GM23338 (cell line): ENCODE measurements at regions not wholly inside any gene's neighbourhood (a gene's known extent, or its start where the extent isn't known, plus 50 kb on each side); places are given as distances from the start of the nearest gene placed in this dataset.

Experiments used
- ATAC-seq: fragments of 200-7000 bp; cut with Tn5 transposase; 3 replicates; pipeline ENCODE4 v1.9.1; 2020
- DNase-seq: peaks from one replicate; pipeline ENCODE4 v3.0.0-alpha.2; 2015; ENCODE audit warnings: low spot score
- H2AFZ ChIP-seq: fragments of 200-600 bp; sonication (generic); 2 replicates; pipeline ENCODE4 v1.8.0; 2016; ENCODE audit warnings: antibody characterized with exemption, mild to moderate bottlenecking, moderate library complexity
- H3F3A ChIP-seq: fragments of 200-600 bp; sonication (generic); replicated peaks from 2 replicates; pipeline ENCODE4 v1.8.0; 2017; ENCODE audit warnings: antibody characterized with exemption, mixed run types, low read depth
- H3K27ac ChIP-seq: fragments of 200-600 bp; sonication (generic); 2 replicates; pipeline ENCODE4 v1.6.1; 2016; ENCODE audit warnings: low read depth
- H3K27me3 ChIP-seq: fragments of 200-600 bp; sonication (generic); 2 replicates; pipeline ENCODE4 v1.8.0; 2016; ENCODE audit warnings: mild to moderate bottlenecking, mixed run types, moderate library complexity; ENCODE audit not compliant: insufficient read depth
- H3K36me3 ChIP-seq: fragments of 200-600 bp; sonication (generic); 2 replicates; pipeline ENCODE4 v1.8.0; 2016; ENCODE audit warnings: mild to moderate bottlenecking; ENCODE audit not compliant: insufficient read depth
- H3K4me1 ChIP-seq: fragments of 200-600 bp; sonication (generic); 2 replicates; pipeline ENCODE4 v1.8.0; 2016; ENCODE audit warnings: mild to moderate bottlenecking, moderate library complexity; ENCODE audit not compliant: insufficient read depth
- H3K4me2 ChIP-seq: fragments of 200-600 bp; sonication (generic); 2 replicates; pipeline ENCODE4 v1.7.1; 2017; ENCODE audit warnings: mixed run types
- H3K4me3 ChIP-seq: fragments of 200-600 bp; sonication (generic); 2 replicates; pipeline ENCODE4 v1.6.1; 2016; ENCODE audit warnings: mixed run types
- H3K79me2 ChIP-seq: fragments of 200-600 bp; sonication (generic); replicated peaks from 2 replicates; pipeline ENCODE4 v1.8.0; 2017; ENCODE audit warnings: mild to moderate bottlenecking; ENCODE audit not compliant: insufficient read depth
- H3K9me2 ChIP-seq: fragments of 200-600 bp; sonication (generic); 2 replicates; pipeline ENCODE4 v1.8.0; 2017; ENCODE audit not compliant: insufficient read depth
- H4K20me1 ChIP-seq: fragments of 200-600 bp; sonication (generic); replicated peaks from 2 replicates; pipeline ENCODE4 v1.8.0; 2017; ENCODE audit warnings: mild to moderate bottlenecking; ENCODE audit not compliant: insufficient read depth
- H3K27ac Mint-ChIP-seq: 2 replicates; pipeline ENCODE4 v1.8.0; 2020; ENCODE audit warnings: inconsistent platforms, mild to moderate bottlenecking, moderate library complexity, mixed read lengths
- H3K27me3 Mint-ChIP-seq: 3 replicates; pipeline ENCODE4 v1.8.0; 2022; ENCODE audit warnings: low read depth, mild to moderate bottlenecking, moderate library complexity, mixed read lengths, inconsistent platforms; ENCODE audit not compliant: insufficient read depth, poor library complexity
- H3K36me3 Mint-ChIP-seq: 3 replicates; pipeline ENCODE4 v1.8.0; 2021; ENCODE audit warnings: low read depth, mild to moderate bottlenecking, inconsistent platforms, moderate library complexity, mixed read lengths
- H3K4me1 Mint-ChIP-seq: 3 replicates; pipeline ENCODE4 v1.8.0; 2020; ENCODE audit warnings: mild to moderate bottlenecking, inconsistent platforms, mixed read lengths
- H3K4me3 Mint-ChIP-seq: 3 replicates; pipeline ENCODE4 v1.8.0; 2021; ENCODE audit warnings: moderate library complexity, mild to moderate bottlenecking, inconsistent platforms, mixed read lengths
- H3K9me3 Mint-ChIP-seq: 3 replicates; pipeline ENCODE4 v1.8.0; 2020; ENCODE audit warnings: moderate library complexity, mild to moderate bottlenecking, inconsistent platforms, mixed read lengths
- CREB1 ChIP-seq: fragments of 250-450 bp; sonication (Bioruptor Pico); IDR thresholded peaks from 2 replicates; pipeline ENCODE4 v1.5.0; 2020; ENCODE audit warnings: low read depth, mild to moderate bottlenecking, moderate library complexity
- EZH2 ChIP-seq: fragments of 200-600 bp; sonication (generic); IDR thresholded peaks from one replicate; pipeline ENCODE4 v1.8.0; 2017; ENCODE audit warnings: antibody characterized with exemption, mild to moderate bottlenecking, low read depth; ENCODE audit not compliant: unreplicated experiment
- EZH2phosphoT487 ChIP-seq: fragments of 200-600 bp; sonication (generic); IDR thresholded peaks from one replicate; pipeline ENCODE4 v1.8.1; 2018; ENCODE audit warnings: antibody characterized with exemption; ENCODE audit not compliant: unreplicated experiment
- JUNB ChIP-seq: IDR thresholded peaks from one replicate; pipeline ENCODE4 v1.6.1; 2016; ENCODE audit warnings: antibody characterized with exemption; ENCODE audit not compliant: unreplicated experiment
- NANOG ChIP-seq: IDR thresholded peaks from 2 replicates; pipeline ENCODE4 v1.6.1; 2016; ENCODE audit warnings: antibody characterized with exemption, borderline replicate concordance
- POLR2AphosphoS5 ChIP-seq: IDR thresholded peaks from 2 replicates; pipeline ENCODE4 v1.6.1; 2016; ENCODE audit warnings: antibody characterized with exemption, low read depth
- STAT1 ChIP-seq: IDR thresholded peaks from one replicate; pipeline ENCODE4 v1.6.1; 2016; ENCODE audit warnings: antibody characterized with exemption; ENCODE audit not compliant: unreplicated experiment
- ZNF114 ChIP-seq: fragments of 250-450 bp; sonication (Bioruptor Pico); IDR thresholded peaks from 2 replicates; pipeline ENCODE4 v1.5.0; 2020; ENCODE audit warnings: mild to moderate bottlenecking, moderate library complexity
- TF ChIP-seq, protein P1 (sequence below): IDR thresholded peaks from one replicate; pipeline ENCODE4 v1.6.1; 2018; ENCODE audit warnings: antibody characterized with exemption; ENCODE audit not compliant: unreplicated experiment
- TF ChIP-seq, protein P2 (sequence below): fragments of 250-450 bp; sonication (Bioruptor Pico); IDR thresholded peaks from 2 replicates; pipeline ENCODE4 v1.5.0; 2020; ENCODE audit warnings: mild to moderate bottlenecking, moderate library complexity
- TF ChIP-seq, protein P3 (sequence below): IDR thresholded peaks from 2 replicates; pipeline ENCODE4 v1.6.1; 2016; ENCODE audit warnings: antibody characterized with exemption
- TF ChIP-seq, protein P4 (sequence below), 2 experiments: fragments of 200-600 bp in 1 of 2; sonication (generic) in 1 of 2; conservative IDR thresholded peaks; 2 replicates each; pipeline versions ENCODE4 v1.5.1 to v1.6.1; 2016 to 2017; ENCODE audit warnings: antibody characterized with exemption in 2 of 2, low read depth in 2 of 2, mild to moderate bottlenecking in 2 of 2, moderate library complexity in 1 of 2

DNA sequence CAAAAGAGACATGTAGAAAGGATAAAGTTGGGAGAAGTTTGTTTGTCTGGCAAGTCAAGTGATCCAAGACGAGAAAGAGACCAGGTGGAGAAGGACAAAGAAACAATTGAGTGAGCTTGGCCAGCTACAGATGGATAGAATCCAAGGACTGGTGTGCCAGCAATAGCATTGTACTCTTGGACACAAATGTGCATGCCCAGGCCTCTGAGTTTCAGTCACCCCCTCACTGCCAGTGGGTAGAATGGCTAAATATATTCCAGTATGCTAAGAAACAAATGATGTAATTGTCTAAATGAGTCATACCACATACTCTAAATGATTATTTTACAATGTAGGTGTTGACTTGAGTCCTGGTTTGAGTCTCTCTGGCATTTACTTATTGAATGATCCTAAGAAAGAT lies 881.3 kb downstream of the LRRTM4 start:
- H3K4me3 ChIP-seq: no peak overlapping the region
- ATAC-seq: no peak

More for the DNA sequence above, 881.3 kb downstream of the LRRTM4 start:
- TF ChIP-seq STAT1 (no peak), POLR2AphosphoS5 (no peak), EZH2phosphoT487 (no peak), CREB1 (no peak), ZNF114 (CRISPR knock-in tag) (no peak), NANOG (no peak), JUNB (no peak), EZH2 (no peak)
- TF ChIP-seq, protein P1, sequence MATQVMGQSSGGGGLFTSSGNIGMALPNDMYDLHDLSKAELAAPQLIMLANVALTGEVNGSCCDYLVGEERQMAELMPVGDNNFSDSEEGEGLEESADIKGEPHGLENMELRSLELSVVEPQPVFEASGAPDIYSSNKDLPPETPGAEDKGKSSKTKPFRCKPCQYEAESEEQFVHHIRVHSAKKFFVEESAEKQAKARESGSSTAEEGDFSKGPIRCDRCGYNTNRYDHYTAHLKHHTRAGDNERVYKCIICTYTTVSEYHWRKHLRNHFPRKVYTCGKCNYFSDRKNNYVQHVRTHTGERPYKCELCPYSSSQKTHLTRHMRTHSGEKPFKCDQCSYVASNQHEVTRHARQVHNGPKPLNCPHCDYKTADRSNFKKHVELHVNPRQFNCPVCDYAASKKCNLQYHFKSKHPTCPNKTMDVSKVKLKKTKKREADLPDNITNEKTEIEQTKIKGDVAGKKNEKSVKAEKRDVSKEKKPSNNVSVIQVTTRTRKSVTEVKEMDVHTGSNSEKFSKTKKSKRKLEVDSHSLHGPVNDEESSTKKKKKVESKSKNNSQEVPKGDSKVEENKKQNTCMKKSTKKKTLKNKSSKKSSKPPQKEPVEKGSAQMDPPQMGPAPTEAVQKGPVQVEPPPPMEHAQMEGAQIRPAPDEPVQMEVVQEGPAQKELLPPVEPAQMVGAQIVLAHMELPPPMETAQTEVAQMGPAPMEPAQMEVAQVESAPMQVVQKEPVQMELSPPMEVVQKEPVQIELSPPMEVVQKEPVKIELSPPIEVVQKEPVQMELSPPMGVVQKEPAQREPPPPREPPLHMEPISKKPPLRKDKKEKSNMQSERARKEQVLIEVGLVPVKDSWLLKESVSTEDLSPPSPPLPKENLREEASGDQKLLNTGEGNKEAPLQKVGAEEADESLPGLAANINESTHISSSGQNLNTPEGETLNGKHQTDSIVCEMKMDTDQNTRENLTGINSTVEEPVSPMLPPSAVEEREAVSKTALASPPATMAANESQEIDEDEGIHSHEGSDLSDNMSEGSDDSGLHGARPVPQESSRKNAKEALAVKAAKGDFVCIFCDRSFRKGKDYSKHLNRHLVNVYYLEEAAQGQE: no peak
- TF ChIP-seq, protein P2, sequence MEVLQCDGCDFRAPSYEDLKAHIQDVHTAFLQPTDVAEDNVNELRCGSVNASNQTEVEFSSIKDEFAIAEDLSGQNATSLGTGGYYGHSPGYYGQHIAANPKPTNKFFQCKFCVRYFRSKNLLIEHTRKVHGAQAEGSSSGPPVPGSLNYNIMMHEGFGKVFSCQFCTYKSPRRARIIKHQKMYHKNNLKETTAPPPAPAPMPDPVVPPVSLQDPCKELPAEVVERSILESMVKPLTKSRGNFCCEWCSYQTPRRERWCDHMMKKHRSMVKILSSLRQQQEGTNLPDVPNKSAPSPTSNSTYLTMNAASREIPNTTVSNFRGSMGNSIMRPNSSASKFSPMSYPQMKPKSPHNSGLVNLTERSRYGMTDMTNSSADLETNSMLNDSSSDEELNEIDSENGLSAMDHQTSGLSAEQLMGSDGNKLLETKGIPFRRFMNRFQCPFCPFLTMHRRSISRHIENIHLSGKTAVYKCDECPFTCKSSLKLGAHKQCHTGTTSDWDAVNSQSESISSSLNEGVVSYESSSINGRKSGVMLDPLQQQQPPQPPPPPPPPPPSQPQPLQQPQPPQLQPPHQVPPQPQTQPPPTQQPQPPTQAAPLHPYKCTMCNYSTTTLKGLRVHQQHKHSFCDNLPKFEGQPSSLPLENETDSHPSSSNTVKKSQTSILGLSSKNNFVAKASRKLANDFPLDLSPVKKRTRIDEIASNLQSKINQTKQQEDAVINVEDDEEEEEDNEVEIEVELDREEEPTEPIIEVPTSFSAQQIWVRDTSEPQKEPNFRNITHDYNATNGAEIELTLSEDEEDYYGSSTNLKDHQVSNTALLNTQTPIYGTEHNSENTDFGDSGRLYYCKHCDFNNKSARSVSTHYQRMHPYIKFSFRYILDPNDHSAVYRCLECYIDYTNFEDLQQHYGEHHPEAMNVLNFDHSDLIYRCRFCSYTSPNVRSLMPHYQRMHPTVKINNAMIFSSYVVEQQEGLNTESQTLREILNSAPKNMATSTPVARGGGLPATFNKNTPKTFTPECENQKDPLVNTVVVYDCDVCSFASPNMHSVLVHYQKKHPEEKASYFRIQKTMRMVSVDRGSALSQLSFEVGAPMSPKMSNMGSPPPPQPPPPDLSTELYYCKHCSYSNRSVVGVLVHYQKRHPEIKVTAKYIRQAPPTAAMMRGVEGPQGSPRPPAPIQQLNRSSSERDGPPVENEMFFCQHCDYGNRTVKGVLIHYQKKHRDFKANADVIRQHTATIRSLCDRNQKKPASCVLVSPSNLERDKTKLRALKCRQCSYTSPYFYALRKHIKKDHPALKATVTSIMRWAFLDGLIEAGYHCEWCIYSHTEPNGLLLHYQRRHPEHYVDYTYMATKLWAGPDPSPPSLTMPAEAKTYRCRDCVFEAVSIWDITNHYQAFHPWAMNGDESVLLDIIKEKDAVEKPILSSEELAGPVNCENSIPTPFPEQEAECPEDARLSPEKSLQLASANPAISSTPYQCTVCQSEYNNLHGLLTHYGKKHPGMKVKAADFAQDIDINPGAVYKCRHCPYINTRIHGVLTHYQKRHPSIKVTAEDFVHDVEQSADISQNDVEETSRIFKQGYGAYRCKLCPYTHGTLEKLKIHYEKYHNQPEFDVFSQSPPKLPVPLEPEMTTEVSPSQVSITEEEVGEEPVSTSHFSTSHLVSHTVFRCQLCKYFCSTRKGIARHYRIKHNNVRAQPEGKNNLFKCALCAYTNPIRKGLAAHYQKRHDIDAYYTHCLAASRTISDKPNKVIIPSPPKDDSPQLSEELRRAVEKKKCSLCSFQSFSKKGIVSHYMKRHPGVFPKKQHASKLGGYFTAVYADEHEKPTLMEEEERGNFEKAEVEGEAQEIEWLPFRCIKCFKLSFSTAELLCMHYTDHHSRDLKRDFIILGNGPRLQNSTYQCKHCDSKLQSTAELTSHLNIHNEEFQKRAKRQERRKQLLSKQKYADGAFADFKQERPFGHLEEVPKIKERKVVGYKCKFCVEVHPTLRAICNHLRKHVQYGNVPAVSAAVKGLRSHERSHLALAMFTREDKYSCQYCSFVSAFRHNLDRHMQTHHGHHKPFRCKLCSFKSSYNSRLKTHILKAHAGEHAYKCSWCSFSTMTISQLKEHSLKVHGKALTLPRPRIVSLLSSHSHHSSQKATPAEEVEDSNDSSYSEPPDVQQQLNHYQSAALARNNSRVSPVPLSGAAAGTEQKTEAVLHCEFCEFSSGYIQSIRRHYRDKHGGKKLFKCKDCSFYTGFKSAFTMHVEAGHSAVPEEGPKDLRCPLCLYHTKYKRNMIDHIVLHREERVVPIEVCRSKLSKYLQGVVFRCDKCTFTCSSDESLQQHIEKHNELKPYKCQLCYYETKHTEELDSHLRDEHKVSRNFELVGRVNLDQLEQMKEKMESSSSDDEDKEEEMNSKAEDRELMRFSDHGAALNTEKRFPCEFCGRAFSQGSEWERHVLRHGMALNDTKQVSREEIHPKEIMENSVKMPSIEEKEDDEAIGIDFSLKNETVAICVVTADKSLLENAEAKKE (CRISPR knock-in tag): no peak
- TF ChIP-seq, protein P3, sequence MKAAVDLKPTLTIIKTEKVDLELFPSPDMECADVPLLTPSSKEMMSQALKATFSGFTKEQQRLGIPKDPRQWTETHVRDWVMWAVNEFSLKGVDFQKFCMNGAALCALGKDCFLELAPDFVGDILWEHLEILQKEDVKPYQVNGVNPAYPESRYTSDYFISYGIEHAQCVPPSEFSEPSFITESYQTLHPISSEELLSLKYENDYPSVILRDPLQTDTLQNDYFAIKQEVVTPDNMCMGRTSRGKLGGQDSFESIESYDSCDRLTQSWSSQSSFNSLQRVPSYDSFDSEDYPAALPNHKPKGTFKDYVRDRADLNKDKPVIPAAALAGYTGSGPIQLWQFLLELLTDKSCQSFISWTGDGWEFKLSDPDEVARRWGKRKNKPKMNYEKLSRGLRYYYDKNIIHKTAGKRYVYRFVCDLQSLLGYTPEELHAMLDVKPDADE: no peak
- TF ChIP-seq, protein P4, sequence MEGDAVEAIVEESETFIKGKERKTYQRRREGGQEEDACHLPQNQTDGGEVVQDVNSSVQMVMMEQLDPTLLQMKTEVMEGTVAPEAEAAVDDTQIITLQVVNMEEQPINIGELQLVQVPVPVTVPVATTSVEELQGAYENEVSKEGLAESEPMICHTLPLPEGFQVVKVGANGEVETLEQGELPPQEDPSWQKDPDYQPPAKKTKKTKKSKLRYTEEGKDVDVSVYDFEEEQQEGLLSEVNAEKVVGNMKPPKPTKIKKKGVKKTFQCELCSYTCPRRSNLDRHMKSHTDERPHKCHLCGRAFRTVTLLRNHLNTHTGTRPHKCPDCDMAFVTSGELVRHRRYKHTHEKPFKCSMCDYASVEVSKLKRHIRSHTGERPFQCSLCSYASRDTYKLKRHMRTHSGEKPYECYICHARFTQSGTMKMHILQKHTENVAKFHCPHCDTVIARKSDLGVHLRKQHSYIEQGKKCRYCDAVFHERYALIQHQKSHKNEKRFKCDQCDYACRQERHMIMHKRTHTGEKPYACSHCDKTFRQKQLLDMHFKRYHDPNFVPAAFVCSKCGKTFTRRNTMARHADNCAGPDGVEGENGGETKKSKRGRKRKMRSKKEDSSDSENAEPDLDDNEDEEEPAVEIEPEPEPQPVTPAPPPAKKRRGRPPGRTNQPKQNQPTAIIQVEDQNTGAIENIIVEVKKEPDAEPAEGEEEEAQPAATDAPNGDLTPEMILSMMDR (conservative IDR thresholded peaks at IDR 0.05; ENCODE audit: low read depth in 2 of 2): no peak
- H3K9me3 Mint-ChIP-seq: 0 out of 3 replicates have a peak, but pooled peaks cover 6% of the 10 kb centered on the region
- no peaks in the 10 kb centered on the region for H3F3A ChIP-seq
- no peak overlapping the region for H3K4me3 Mint-ChIP-seq
- no peak for DNase-seq
- peaks cover 4% of the 10 kb centered on the region; the same call in 2 of the 3 replicates for H3K4me1 Mint-ChIP-seq
- no peaks in the 10 kb centered on the region for H3K36me3 ChIP-seq
- no peaks in the 10 kb centered on the region for H3K27me3 ChIP-seq
- no peak overlapping the region for H2AFZ ChIP-seq
- no peaks in the 10 kb centered on the region for H3K27me3 Mint-ChIP-seq
- H3K27ac ChIP-seq: no peak overlapping the region
- no peaks in the 10 kb centered on the region for H3K79me2 ChIP-seq
- H3K27ac Mint-ChIP-seq: no peak overlapping the region
- no peaks in the 10 kb centered on the region for H3K4me1 ChIP-seq
- H3K36me3 Mint-ChIP-seq: no peaks in the 10 kb centered on the region
- no peak overlapping the region for H3K4me2 ChIP-seq
- no peaks in the 10 kb centered on the region for H4K20me1 ChIP-seq
- no peaks in the 10 kb centered on the region for H3K9me2 ChIP-seq
